ENCODE measurements at regions not wholly inside any gene's neighbourhood (a gene's known extent, or its start where the extent isn't known, plus 50 kb on each side); places are given as distances from the start of the nearest gene placed in this dataset.

- DNase-seq = peak; percentile 17
These were observed 66.3 kb upstream of the DST start for GRCh38 chr6:56708810-56709597.

- no peak for DNase-seq
These were observed 64.5 kb upstream of the DST start for GRCh38 chr6:56706981-56707726.

GRCh38 chr6:56699066-56699654 is 56.5 kb upstream of the DST start:
- DNase-seq = no peak

- DNase-seq = no peak
These were observed 53.0 kb upstream of the DST start for GRCh38 chr6:56695702-56696101.

GRCh38 chr6:56694002-56694401 is 51.3 kb upstream of the DST start:
- DNase-seq = no peak

- no peak for DNase-seq
These were observed 50.5 kb upstream of the DST start for GRCh38 chr6:56693246-56693607.

- DNase-seq = no peak
These were observed 50.0 kb upstream of the DST start for GRCh38 chr6:56692523-56693245.
